ENCODE measurements at regions not wholly inside any gene's neighbourhood (a gene's known extent, or its start where the extent isn't known, plus 50 kb on each side); places are given as distances from the start of the nearest gene placed in this dataset.

DNA sequence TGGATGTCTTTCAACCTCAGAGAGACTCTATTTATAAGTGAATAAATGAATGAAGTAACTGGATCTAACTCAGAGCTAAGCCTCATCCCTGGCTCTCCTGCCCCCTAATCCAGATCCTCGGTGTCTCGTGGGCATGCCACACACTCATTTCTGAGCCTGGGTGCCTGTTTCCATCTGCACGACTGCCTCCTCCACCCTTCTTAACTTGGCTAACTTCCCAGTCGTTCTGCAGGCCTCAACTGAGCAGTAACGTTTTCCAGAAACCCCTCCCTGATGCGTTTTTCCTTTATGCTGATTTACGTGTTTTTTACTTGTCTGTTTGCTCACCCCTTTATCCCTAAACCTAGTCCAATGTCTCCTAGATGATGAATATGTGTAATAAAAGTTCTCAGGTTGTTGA is 186.9 kb upstream of the HS3ST1 start:
- no peaks in the 10 kb centered on the region for H3K27me3 ChIP-seq (replicated peaks; ENCODE audit: insufficient read depth)
- TF ChIP-seq CTCF (IDR thresholded peaks at IDR 0.05) = no peak
- ATAC-seq (ENCODE audit: insufficient number of reproducible peaks, low FRiP score, low read depth) (no peak), DNase-seq (ENCODE audit: low spot score) (no peak)
- H3K9me3 ChIP-seq = no peaks in the 10 kb centered on the region
- no peak overlapping the region for H3K27ac ChIP-seq
- H3K4me1 ChIP-seq (ENCODE audit: control insufficient read depth in 1 of 2, low read depth in 2 of 2) = no peaks in the 10 kb centered on the region
- H3K4me3 ChIP-seq = no peak overlapping the region
- no peaks in the 10 kb centered on the region for H3K36me3 ChIP-seq

- Histone ChIP-seq H3K4me1 (ENCODE audit: control insufficient read depth in 1 of 2, low read depth in 2 of 2) (no peaks in the 10 kb centered on the region), H3K4me3 (no peak overlapping the region), H3K27ac (no peak overlapping the region), H3K27me3 (replicated peaks; ENCODE audit: insufficient read depth) (no peaks in the 10 kb centered on the region), H3K36me3 (no peaks in the 10 kb centered on the region), H3K9me3 (no peaks in the 10 kb centered on the region)
- no peak for DNase-seq (ENCODE audit: low spot score)
- ATAC-seq (ENCODE audit: insufficient number of reproducible peaks, low FRiP score, low read depth) = no peak
- TF ChIP-seq CTCF (IDR thresholded peaks at IDR 0.05) = no peak
These were observed 185.7 kb upstream of the HS3ST1 start for GRCh38 chr4:11614426-11614825.

- no peak overlapping the region for H3K27ac ChIP-seq
- no peaks in the 10 kb centered on the region for H3K27me3 ChIP-seq (replicated peaks; ENCODE audit: insufficient read depth)
- no peak for TF ChIP-seq CTCF (IDR thresholded peaks at IDR 0.05)
- H3K36me3 ChIP-seq = no peaks in the 10 kb centered on the region
- no peaks in the 10 kb centered on the region for H3K4me1 ChIP-seq (ENCODE audit: control insufficient read depth in 1 of 2, low read depth in 2 of 2)
- H3K9me3 ChIP-seq = no peaks in the 10 kb centered on the region
- DNase-seq (ENCODE audit: low spot score) = no peak
- ATAC-seq (ENCODE audit: insufficient number of reproducible peaks, low FRiP score, low read depth) = no peak
- no peak overlapping the region for H3K4me3 ChIP-seq
These were observed 183.2 kb upstream of the HS3ST1 start for GRCh38 chr4:11611868-11612267.

GRCh38 chr4:11609751-11610150 is 181.1 kb upstream of the HS3ST1 start:
- Histone ChIP-seq H3K27me3 (replicated peaks; ENCODE audit: insufficient read depth) (no peaks in the 10 kb centered on the region), H3K36me3 (no peaks in the 10 kb centered on the region), H3K9me3 (no peaks in the 10 kb centered on the region), H3K4me1 (ENCODE audit: control insufficient read depth in 1 of 2, low read depth in 2 of 2) (no peaks in the 10 kb centered on the region), H3K27ac (no peak overlapping the region), H3K4me3 (no peak overlapping the region)
- ATAC-seq (ENCODE audit: insufficient number of reproducible peaks, low FRiP score, low read depth) (no peak), DNase-seq (ENCODE audit: low spot score) (no peak)
- TF ChIP-seq CTCF (IDR thresholded peaks at IDR 0.05) = no peak

GRCh38 chr4:11608992-11609391 is 180.3 kb upstream of the HS3ST1 start:
- H3K4me3 ChIP-seq = no peak overlapping the region
- H3K27ac ChIP-seq = no peak overlapping the region
- H3K9me3 ChIP-seq = no peaks in the 10 kb centered on the region
- H3K36me3 ChIP-seq = no peaks in the 10 kb centered on the region
- ATAC-seq (ENCODE audit: insufficient number of reproducible peaks, low FRiP score, low read depth) (no peak), DNase-seq (ENCODE audit: low spot score) (no peak)
- no peak for TF ChIP-seq CTCF (IDR thresholded peaks at IDR 0.05)
- no peaks in the 10 kb centered on the region for H3K27me3 ChIP-seq (replicated peaks; ENCODE audit: insufficient read depth)
- H3K4me1 ChIP-seq (ENCODE audit: control insufficient read depth in 1 of 2, low read depth in 2 of 2) = no peaks in the 10 kb centered on the region
